Stimulated activated CD8-positive, alpha-beta memory T cell treated with anti-CD3 and anti-CD28 coated beads, Interleukin-7, amount 100 ng/mL, for 4 hours (primary cell): ENCODE measurements at regions not wholly inside any gene's neighbourhood (a gene's known extent, or its start where the extent isn't known, plus 50 kb on each side); places are given as distances from the start of the nearest gene placed in this dataset.

ENCODE experiments used
- DNase-seq, 2 donors: peaks; one replicate each; pipeline ENCODE4 v3.0.0-alpha.2; 2020; ENCODE audit warnings: low read depth in 2 of 2

- no peak for DNase-seq
Measured at GRCh38 chr2:60603533-60604190, 50.2 kb upstream of the BCL11A start.

GRCh38 chr2:60604486-60605064 lies 51.1 kb upstream of the BCL11A start:
- DNase-seq = no peak

GRCh38 chr2:60605866-60606265 lies 52.4 kb upstream of the BCL11A start:
- DNase-seq = no peak

GRCh38 chr2:60608679-60609078 lies 55.2 kb upstream of the BCL11A start:
- no peak for DNase-seq

- DNase-seq = no peak
Measured at GRCh38 chr2:60612033-60612432, 58.6 kb upstream of the BCL11A start.

GRCh38 chr2:60614319-60614718 lies 60.9 kb upstream of the BCL11A start:
- no peak for DNase-seq

- no peak for DNase-seq
Measured at GRCh38 chr2:60621688-60622429, 68.4 kb upstream of the BCL11A start.

GRCh38 chr2:60623040-60623439 lies 69.6 kb upstream of the BCL11A start:
- no peak for DNase-seq

- no peak for DNase-seq
Measured at GRCh38 chr2:60627412-60627811, 74.0 kb upstream of the BCL11A start.

GRCh38 chr2:60628026-60628425 lies 74.6 kb upstream of the BCL11A start:
- DNase-seq = no peak

- no peak for DNase-seq
Measured at GRCh38 chr2:60628615-60629304, 75.3 kb upstream of the BCL11A start.

GRCh38 chr2:60629305-60629662 lies 75.8 kb upstream of the BCL11A start:
- DNase-seq = no peak

- DNase-seq = no peak
Measured at GRCh38 chr2:60629801-60630385, 76.4 kb upstream of the BCL11A start.

- no peak for DNase-seq
Measured at GRCh38 chr2:60633615-60634014, 80.2 kb upstream of the BCL11A start.

GRCh38 chr2:60634438-60634837 lies 81.0 kb upstream of the BCL11A start:
- DNase-seq = no peak

- no peak for DNase-seq
Measured at GRCh38 chr2:60641811-60642788, 88.6 kb upstream of the BCL11A start.

- DNase-seq = no peak
Measured at GRCh38 chr2:60643747-60644146, 90.3 kb upstream of the BCL11A start.

GRCh38 chr2:60644951-60645350 lies 91.5 kb upstream of the BCL11A start:
- no peak for DNase-seq

GRCh38 chr2:60648191-60648590 lies 94.7 kb upstream of the BCL11A start:
- no peak for DNase-seq

GRCh38 chr2:60649721-60650120 lies 96.3 kb upstream of the BCL11A start:
- DNase-seq = no peak

GRCh38 chr2:60652832-60653340 lies 99.4 kb upstream of the BCL11A start:
- DNase-seq = no peak
